Mammary epithelial cell (primary cell): ENCODE measurements at regions not wholly inside any gene's neighbourhood (a gene's known extent, or its start where the extent isn't known, plus 50 kb on each side); places are given as distances from the start of the nearest gene placed in this dataset.

Experiments used
- EZH2 ChIP-seq: IDR thresholded peaks from 2 replicates; pipeline ENCODE4 v1.6.1; 2012; ENCODE audit warnings: low read length, inconsistent platforms, borderline replicate concordance
- TF ChIP-seq, protein P1 (sequence below), 2 donors: IDR thresholded peaks in 1 of 2; conservative IDR thresholded peaks in 1 of 2; 2 replicates each; pipeline ENCODE4 v1.5.1; 2011 to 2012; ENCODE audit warnings: inconsistent platforms in 2 of 2, low read length in 2 of 2, mild to moderate bottlenecking in 2 of 2, control low read depth in 1 of 2, low read depth in 1 of 2; ENCODE audit not compliant: insufficient read depth in 1 of 2; ENCODE audit errors: extremely low read depth in 1 of 2

DNA sequence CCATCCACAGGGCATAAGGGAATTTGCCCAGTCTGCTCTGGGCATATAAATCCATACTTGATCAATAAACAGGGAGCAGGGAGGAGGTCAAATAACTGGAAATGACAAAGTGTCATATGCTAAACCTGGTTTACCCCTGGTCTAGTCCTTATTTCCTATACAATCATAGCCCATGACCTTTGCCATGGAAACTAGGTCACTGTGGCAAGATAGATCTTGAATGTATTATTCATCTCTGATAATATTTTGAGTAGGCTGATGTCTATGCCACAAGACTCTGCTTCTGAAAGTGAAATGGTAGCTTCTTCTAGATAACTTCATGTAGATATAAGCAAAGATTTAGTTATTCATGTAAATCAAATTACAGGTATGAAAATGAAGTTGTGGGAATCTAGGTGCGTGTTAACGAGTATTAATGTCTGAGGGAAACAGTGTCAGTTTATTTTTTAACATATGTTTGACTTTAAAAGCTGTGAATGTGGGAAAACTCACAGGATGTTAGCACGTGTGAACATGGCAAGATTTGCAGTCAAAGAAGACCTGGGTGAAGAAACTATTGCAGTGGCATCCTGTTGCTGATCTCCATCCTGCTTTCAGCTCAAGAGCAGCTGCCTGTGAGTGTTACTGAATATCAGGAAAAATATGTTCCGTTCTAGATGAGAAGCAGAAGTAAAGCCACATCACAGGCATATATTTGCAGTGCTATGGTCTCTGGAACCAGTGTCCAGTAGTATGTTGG, 81.8 kb upstream of the NDP start:
- TF ChIP-seq, protein P1, sequence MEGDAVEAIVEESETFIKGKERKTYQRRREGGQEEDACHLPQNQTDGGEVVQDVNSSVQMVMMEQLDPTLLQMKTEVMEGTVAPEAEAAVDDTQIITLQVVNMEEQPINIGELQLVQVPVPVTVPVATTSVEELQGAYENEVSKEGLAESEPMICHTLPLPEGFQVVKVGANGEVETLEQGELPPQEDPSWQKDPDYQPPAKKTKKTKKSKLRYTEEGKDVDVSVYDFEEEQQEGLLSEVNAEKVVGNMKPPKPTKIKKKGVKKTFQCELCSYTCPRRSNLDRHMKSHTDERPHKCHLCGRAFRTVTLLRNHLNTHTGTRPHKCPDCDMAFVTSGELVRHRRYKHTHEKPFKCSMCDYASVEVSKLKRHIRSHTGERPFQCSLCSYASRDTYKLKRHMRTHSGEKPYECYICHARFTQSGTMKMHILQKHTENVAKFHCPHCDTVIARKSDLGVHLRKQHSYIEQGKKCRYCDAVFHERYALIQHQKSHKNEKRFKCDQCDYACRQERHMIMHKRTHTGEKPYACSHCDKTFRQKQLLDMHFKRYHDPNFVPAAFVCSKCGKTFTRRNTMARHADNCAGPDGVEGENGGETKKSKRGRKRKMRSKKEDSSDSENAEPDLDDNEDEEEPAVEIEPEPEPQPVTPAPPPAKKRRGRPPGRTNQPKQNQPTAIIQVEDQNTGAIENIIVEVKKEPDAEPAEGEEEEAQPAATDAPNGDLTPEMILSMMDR (conservative IDR thresholded peaks at IDR 0.05 in 1 of 2, IDR thresholded peaks at IDR 0.05 in 1 of 2; ENCODE audit: extremely low read depth in 1 of 2, insufficient read depth in 1 of 2, low read depth in 1 of 2, low read length in 2 of 2), result no peak
- no peak for TF ChIP-seq EZH2
